ENCODE measurements at regions not wholly inside any gene's neighbourhood (a gene's known extent, or its start where the extent isn't known, plus 50 kb on each side); places are given as distances from the start of the nearest gene placed in this dataset.

DNA sequence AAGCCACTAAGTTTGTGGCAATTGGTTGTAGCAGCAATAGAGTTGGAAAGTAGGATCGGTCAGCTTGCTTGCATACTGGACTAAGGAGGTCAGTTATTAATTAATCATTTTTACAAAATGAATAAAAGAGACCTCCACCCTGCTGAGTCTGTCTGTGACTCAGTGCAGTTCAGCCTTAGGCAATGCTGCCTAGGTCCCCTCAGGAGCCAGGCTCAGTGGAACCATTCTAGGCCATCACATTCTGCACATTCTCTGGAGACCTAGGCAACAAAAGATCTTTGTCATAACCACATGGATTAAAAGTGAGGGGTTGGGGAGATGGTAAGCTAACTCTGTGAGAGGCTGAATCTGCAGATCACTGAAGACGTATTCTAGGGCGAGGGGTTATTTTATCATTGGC, 178.7 kb upstream of the CADM1 start:
- TF ChIP-seq POLR2A (IDR thresholded peaks at IDR 0.05) = no peak
- TF ChIP-seq, protein P1, sequence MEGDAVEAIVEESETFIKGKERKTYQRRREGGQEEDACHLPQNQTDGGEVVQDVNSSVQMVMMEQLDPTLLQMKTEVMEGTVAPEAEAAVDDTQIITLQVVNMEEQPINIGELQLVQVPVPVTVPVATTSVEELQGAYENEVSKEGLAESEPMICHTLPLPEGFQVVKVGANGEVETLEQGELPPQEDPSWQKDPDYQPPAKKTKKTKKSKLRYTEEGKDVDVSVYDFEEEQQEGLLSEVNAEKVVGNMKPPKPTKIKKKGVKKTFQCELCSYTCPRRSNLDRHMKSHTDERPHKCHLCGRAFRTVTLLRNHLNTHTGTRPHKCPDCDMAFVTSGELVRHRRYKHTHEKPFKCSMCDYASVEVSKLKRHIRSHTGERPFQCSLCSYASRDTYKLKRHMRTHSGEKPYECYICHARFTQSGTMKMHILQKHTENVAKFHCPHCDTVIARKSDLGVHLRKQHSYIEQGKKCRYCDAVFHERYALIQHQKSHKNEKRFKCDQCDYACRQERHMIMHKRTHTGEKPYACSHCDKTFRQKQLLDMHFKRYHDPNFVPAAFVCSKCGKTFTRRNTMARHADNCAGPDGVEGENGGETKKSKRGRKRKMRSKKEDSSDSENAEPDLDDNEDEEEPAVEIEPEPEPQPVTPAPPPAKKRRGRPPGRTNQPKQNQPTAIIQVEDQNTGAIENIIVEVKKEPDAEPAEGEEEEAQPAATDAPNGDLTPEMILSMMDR (IDR thresholded peaks at IDR 0.05) = no peak
